HG03103 (cell line): ENCODE measurements at regions not wholly inside any gene's neighbourhood (a gene's known extent, or its start where the extent isn't known, plus 50 kb on each side); places are given as distances from the start of the nearest gene placed in this dataset.

ENCODE experiments used
- ATAC-seq: cut with Tn5 transposase; IDR thresholded peaks from one replicate; pipeline ENCODE4 v1.9.1; 2021; ENCODE audit warnings: low read depth; ENCODE audit not compliant: unreplicated experiment

- no peak for ATAC-seq
Measured at GRCh38 chr2:122875091-122875865, 1119.8 kb downstream of the TSN start.

GRCh38 chr2:122883849-122884248 is 1128.4 kb downstream of the TSN start:
- no peak for ATAC-seq

GRCh38 chr2:122884889-122885288 is 1129.4 kb downstream of the TSN start:
- no peak for ATAC-seq

GRCh38 chr2:122885436-122885835 is 1130.0 kb downstream of the TSN start:
- no peak for ATAC-seq

- ATAC-seq: no peak
Measured at GRCh38 chr2:122886479-122887145, 1131.2 kb downstream of the TSN start.

- no peak for ATAC-seq
Measured at GRCh38 chr2:122899614-122900013, 1125.5 kb upstream of the CNTNAP5 start.

- no peak for ATAC-seq
Measured at GRCh38 chr2:122905431-122905830, 1119.7 kb upstream of the CNTNAP5 start.

- no peak for ATAC-seq
Measured at GRCh38 chr2:122908159-122908558, 1116.9 kb upstream of the CNTNAP5 start.

GRCh38 chr2:122927197-122927596 is 1097.9 kb upstream of the CNTNAP5 start:
- no peak for ATAC-seq

GRCh38 chr2:122927710-122928557 is 1097.2 kb upstream of the CNTNAP5 start:
- no peak for ATAC-seq

GRCh38 chr2:122929347-122929746 is 1095.7 kb upstream of the CNTNAP5 start:
- no peak for ATAC-seq

- ATAC-seq: no peak
Measured at GRCh38 chr2:122935506-122935905, 1089.6 kb upstream of the CNTNAP5 start.

GRCh38 chr2:122939796-122940195 is 1085.3 kb upstream of the CNTNAP5 start:
- ATAC-seq: no peak

- ATAC-seq: no peak
Measured at GRCh38 chr2:122949523-122949922, 1075.6 kb upstream of the CNTNAP5 start.

- no peak for ATAC-seq
Measured at GRCh38 chr2:122955776-122956175, 1069.3 kb upstream of the CNTNAP5 start.

GRCh38 chr2:122960759-122961641 is 1064.1 kb upstream of the CNTNAP5 start:
- ATAC-seq: no peak

- ATAC-seq: no peak
Measured at GRCh38 chr2:122966461-122966860, 1058.6 kb upstream of the CNTNAP5 start.

GRCh38 chr2:122977580-122977979 is 1047.5 kb upstream of the CNTNAP5 start:
- ATAC-seq: no peak

GRCh38 chr2:122980671-122981070 is 1044.4 kb upstream of the CNTNAP5 start:
- ATAC-seq: no peak

GRCh38 chr2:122982936-122983335 is 1042.2 kb upstream of the CNTNAP5 start:
- no peak for ATAC-seq
